Nucleus accumbens (tissue), 56 donors: ENCODE measurements at regions not wholly inside any gene's neighbourhood (a gene's known extent, or its start where the extent isn't known, plus 50 kb on each side); places are given as distances from the start of the nearest gene placed in this dataset.

Source experiments
- DNase-seq, 56 donors: peaks; one replicate each; lab custom pipeline; 2025; lab: John Stamatoyannopoulos, UW

DNA sequence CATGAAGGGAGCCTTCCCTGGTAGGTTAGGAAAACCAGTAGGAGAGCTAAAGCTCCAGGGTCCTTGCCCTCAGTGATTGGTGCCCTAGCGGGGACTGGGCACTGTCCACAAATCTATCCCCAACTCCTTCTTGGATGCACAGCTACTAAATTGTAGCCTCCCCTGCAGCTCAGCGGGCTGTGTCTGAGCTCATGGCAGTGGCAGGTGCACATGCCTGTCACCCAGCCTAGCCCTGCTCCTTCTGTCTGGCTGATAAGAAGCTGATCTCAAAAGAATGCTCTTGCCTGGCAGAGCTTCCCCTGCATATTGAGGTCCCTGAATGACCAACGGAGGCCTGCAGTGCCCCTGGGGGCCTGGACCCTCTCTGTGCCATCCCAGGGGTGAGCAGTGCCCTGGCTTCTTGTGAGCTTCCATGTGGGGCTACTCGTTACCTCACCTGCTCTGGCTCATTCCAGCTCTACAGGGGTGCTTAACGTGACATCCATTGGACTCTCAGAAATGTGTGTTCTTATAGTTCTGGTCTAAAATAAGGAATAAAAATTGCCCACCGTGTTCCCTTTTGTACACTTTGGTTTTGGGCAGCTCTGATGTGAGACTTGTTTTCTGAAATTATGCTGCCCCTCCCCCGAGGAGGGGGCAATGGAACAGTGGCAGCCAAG, 59.8 kb upstream of the ANTXRL start:
- no peak for DNase-seq

DNA sequence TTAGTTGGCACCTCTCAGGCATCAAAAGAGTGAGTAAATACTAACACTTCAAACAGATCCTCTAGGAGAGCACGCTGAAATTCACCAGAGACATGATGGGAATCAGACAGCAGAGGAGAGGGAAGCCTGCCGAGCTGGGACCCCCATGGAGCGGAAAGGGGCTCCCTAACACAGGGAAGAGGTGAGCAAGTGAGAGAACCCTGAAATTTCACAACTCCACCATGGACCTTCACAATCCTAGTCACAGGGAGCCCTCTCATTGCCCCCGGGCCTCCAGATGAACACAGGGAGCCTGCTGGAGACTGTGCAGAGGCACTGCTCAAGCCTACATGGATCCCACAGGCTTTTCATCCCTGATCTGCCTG, 59.2 kb upstream of the ANTXRL start:
- DNase-seq = no peak

DNA sequence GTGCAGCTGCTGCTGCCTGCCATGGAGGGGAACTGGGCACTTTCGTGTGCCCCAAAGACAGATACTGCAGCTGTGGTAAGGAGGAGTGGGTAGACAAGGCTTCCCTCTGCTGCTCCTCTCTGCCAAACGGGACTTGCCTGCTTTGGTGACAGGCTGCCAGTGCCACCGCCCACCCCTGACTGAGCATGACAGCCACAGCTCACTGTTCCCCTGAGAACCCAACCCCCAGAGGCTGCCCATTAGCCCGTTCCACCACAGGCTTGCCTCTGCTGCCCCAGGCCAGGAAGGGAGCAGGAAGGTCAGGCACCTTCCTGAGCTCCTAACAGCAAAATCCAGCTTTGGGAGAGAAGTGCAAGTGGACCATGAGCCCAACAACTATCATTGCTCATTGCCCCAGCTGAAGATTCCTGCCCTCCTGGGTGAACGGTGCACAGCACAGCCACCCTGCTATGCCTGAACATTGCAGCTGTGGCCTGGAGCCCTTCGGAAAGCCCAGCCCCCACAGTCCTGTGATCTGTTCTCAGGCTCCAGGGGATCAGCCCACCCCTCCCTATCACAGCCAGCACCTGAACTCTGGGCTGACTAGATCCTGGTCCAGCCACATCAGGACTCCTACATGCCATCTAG, 58.7 kb upstream of the ANTXRL start:
- DNase-seq = no peak

DNA sequence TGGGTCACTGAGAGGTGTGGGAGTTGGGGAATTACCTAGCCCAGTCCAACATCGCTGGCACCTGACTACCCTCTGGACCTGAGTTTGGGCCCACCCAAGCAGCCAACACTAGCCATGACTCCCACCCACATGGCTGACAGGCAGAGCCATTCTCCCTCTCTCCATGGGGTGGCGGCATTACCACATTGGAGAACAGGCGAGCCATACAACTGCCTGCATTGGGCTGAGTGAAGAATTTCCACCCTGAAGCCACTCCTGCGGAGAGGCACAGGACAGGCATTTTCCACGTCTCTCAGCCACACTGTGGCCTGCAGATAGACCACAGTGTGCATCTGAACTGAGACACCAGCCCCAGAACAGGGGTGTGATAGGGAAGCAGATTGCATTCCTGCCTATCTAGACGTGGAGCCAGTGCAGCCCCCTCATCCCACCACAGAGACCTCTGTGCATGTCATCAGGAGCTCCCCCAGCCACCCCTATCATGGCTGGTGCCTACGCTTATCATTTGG, 58.2 kb upstream of the ANTXRL start:
- DNase-seq = peak in 49 of 56 donors; percentile 7 to 85 (median 58)

DNA sequence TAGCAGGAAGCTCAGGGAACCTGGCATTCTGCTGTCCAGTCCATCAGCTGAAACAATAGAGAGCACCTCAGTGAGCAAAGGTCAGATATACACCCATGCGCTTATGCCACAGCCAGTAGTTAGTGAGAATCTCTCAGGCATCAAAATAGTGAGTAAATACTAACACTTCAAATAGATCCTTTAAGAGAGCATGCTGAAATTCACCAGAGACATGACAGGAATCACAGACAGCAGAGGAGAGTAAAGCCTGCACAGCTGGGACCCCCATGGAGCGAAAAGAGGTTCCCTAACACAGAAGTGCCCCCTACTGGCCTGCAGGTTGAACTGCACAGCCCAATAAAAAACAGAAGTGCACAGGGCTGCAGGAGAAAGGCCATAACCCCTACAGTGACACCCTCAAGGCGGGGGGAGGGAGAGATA, 57.6 kb upstream of the ANTXRL start:
- peak in 1 of 56 donors; percentile 4 for DNase-seq

DNA sequence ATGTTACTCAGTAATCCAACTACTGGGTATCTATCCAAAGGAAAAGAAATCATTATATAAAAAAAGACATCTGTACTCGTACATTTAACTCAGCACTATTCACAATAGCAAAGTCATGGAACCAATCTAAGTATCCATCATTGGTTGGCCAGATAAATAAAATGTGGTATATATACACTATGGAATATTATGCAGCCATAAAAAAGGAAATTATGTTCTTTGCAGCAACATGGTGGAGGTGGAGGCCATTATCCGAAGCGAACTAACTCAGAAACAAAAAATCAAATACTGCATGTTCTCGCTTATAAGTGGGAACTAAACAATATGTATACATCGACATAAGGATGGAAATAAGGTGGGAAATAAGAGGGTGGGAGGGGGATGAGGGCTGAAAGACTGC, 56.2 kb upstream of the ANTXRL start:
- no peak for DNase-seq

DNA sequence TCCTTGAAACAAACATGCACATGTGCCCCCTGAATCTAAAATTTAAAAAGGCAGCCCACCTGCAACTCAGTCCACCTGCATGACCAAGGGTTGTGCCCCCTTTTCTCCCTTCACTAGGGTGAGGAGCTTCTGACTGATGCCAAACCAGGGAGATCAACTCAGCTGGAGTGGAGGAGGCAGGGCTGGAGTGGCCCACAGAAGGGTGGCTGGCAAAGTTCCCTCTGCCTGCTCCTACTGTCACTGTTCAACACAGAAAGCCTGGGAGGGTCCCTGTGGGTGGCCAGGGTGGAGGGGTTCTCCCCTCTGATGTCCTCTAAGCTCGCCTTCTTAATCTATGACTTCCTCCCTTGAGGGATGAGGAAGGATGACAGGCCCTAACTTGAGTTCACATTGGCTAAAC, 55.7 kb upstream of the ANTXRL start:
- DNase-seq = no peak

DNA sequence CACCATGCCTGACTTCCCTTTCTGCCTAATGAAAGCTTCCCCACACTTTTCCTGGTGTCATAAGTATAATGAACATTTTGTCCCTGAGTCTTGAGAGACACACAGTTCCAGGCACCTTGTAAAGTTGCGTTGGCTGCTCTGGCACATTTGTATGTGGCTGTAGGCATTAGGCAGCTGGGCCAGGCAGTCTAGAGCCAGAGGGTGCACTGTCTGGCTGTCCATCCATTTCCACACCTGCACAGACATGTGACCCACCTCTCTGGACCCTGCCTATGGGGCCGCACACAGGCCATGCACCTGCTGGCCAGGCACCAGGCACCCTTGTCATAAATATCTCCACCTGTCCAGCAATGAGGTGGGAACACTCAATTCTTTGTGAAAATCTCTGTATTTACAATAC, 54.7 kb upstream of the ANTXRL start:
- no peak for DNase-seq

DNA sequence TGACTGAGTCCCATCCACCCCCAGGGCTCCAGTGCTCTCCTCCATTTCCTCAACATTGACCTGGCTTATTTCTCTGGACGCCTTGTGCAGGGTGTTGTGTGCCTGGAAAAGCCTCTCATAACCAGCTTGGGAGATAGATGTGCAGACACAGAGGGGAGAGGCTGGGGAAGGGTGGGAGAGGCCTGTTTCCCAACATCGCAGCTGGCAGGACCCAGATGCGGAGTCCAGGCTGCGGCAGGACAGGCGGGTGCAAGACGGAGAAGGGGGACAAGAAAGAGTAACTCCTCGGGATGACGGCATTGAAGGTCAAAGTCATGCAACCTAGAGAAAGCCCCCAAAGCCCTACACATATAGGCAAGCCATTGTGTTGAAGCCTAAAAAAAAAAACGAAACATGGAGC, 54.1 kb upstream of the ANTXRL start:
- no peak for DNase-seq

DNA sequence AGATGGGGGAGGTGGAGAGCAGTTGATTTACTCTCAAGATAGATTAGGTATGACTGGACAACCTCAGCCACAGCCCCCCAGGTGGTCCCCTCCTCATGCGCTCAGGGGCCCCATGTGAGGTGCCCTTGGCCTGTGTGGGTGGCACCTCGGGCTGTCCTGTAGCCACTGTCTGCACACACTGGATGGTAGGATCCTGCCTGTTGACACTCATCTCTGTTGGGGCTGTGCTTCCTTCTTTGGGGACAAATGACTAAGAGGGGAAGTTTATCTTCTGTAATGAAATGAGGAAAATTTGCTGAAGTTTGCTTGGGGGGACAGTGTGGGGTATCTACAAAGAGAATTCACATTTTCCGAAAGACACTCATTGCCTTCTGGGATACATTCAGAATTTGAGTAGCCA, 53.6 kb upstream of the ANTXRL start:
- no peak for DNase-seq

DNA sequence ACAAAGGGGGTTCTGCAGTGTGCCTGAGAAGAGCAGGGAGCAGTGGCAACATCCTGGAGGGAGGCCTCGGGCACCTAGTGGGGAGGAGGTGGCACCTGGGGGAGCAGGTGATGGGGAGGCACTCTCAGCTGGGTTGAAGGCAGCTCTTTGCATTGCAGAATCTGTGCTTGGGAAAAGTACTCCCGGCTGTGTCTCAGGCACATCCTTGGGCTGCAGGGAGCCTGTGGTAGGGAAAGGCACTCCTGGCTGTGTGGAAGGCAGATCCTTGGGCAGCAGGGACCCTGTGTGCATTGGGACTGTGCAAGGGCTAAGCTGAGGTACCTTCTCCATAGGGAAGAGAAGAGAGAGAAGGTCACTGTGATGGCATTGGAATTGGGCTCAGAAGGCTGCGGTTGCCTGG, 52.8 kb upstream of the ANTXRL start:
- DNase-seq = no peak

DNA sequence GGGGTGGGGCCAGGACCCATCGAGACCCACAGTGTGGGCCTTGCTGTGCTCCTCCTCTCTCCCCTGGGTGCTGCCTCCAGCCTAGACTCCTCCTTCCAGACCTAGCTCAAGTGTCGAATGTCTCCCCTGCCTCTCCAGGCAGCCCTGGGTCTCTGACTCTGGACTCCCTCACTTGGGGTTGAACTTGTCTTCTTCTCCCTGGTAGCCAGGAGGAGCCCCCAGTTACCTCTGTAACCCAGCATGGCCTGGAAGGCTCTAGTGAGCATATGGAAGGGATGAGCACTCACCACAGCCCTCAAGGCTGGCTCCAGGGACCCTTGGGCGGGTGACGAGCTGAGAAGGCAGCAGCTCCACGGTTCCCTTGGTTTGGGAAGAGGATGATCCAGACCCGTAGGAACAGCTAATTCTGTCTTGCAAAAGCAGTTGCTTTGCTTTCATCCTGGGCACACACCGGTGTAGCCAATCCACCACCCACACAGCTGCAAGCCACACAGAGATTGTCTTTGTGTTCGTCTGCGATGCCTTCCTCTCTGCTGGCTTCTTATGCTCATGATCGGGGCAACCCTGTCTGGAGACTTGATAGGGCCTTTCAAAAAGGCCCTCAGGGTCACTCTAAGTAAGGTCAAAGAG, 52.3 kb upstream of the ANTXRL start:
- DNase-seq = no peak

DNA sequence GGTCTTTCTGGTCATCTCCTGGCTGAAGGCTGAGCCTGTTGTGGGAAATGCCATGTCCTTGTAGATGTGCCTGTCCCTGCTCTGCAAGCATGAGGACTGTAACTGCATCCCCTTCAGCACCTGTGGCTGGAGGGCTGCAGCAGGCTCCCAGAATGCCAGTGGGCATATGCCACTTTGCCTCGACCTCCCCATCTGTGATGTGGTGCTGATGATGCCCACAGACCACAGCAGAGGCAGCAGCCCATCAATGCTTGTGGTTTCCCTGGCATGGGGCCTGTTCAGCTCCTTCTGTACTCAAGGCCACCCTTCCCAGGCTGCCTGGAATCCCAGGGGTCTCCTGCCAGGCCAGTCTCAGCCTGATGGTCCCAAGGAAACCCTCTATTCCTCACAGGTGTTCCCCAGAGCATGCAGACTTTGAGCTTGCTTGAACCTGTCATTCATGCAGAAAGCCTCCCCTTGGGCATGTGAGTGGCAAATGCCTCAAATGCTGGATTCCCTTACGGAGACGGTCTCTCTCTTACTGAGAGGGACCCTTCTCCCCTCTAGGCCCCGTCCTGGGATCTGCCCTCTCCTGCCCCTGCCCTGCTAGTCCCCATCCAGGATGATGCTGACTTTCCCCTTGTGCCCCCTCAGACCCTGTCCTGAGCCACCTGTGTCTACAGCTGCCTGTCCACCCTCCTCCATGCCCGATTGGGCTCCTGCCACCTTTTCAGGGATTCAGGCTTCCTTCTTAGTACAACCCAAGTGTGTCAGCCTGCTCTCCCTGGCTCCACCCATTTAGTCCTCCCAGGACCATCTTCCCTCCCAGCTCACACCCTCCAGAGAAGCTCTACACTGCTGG, 50.9 kb upstream of the ANTXRL start:
- no peak for DNase-seq

DNA sequence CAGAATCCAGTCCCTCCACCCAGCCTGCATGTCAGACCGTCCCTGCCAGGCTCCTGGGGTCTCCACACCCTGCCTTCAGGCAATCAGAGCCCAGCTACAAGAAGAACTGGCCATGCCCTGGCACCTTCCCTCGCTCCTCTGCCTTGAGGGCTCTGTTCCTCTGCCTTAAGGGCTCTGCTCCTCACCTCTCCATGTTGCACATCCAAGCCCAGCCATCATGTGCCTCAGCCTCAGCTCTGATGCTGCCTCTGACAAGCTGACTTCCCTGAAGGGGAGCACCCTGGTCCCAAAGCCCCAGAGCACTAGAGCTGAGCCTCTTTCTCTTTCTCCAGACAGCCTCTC, 50.3 kb upstream of the ANTXRL start:
- DNase-seq = no peak

DNA sequence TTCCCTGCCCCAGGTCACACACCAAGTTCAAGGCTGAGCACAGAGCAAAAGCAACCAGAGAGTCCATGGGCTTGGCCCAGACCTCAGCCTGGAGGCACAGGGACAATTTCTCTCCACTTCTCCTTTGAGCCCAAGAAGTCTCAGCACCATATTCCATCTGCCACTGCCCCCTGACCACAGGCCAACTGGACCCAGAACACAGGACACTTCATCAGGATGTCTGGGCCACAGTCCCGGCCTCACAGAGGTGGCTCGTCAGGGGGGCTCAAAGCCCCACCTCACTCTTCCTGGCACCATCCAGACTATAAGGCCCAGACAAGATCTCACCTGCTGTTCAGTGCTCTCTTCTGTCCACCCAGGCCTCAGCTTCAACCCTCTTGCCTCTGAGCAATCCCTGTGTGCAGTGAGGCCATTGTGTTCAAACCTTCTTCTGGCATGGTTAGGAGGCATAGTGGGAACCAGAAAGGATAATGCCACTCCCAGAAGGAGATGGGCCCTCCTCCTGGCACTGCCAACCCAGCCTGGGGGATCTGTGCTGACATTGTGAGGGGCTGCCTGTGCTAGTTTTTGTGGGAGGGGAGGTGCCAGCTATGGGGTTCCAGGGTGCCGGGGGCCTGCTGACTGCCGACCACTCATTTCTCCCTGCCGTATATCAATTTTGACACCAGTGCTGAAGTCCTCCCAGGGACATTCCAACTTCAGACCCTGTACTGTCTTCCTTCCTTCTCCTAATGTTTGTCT, 49.7 kb upstream of the ANTXRL start:
- DNase-seq = no peak
